Fibroblast of the aortic adventitia (primary cell): ENCODE measurements at regions not wholly inside any gene's neighbourhood (a gene's known extent, or its start where the extent isn't known, plus 50 kb on each side); places are given as distances from the start of the nearest gene placed in this dataset.

Source experiments
- DNase-seq: peaks from one replicate; pipeline ENCODE4 v3.0.0-alpha.2; 2010; ENCODE audit warnings: low read depth
- H3K4me3 ChIP-seq: 2 replicates; pipeline ENCODE4 v1.5.1; 2011; ENCODE audit warnings: low read depth, mild to moderate bottlenecking, control low read depth, low read length, moderate library complexity
- TF ChIP-seq, protein P1 (sequence below): IDR thresholded peaks from 2 replicates; pipeline ENCODE4 v1.5.1; 2011; ENCODE audit warnings: mild to moderate bottlenecking, low read length, control low read depth, inconsistent platforms; ENCODE audit not compliant: insufficient read depth

DNA sequence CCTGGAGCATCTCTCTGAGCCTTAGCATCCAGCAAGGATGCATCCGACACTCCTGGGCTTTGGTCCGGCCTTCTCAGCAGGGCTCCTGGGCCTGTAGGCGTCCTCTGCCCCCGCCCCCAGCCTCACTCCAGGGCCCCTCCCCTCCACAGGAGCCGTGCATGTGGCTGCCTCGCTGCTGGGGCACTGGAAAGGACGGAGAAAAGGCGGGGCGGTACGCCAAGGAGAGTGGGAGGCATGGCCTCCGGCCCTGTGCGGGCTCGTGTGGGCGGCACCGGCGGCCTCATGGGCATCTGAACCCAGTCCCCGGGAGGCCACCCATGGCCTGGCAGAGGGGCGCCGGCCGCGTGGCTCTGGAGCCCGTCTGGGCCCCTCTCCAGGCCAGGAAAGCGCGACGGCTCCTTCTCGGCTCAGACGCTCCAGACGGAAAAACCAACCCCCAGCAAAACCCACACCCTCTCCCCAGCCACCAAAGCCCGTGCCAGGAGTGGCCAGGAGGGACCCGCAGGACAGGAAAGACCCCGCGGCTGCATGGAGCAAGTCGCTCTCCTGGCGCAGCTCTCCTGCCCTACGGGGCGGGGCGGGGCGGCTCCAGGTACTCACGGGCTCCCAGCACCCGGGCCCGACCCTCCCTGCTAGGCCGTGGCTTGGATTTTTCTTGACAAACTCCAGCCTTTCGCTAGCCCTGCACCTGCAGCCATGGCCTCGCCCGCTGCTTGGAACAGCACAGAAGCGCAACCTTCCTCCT lies 419.9 kb downstream of the QKI start:
- TF ChIP-seq, protein P1, sequence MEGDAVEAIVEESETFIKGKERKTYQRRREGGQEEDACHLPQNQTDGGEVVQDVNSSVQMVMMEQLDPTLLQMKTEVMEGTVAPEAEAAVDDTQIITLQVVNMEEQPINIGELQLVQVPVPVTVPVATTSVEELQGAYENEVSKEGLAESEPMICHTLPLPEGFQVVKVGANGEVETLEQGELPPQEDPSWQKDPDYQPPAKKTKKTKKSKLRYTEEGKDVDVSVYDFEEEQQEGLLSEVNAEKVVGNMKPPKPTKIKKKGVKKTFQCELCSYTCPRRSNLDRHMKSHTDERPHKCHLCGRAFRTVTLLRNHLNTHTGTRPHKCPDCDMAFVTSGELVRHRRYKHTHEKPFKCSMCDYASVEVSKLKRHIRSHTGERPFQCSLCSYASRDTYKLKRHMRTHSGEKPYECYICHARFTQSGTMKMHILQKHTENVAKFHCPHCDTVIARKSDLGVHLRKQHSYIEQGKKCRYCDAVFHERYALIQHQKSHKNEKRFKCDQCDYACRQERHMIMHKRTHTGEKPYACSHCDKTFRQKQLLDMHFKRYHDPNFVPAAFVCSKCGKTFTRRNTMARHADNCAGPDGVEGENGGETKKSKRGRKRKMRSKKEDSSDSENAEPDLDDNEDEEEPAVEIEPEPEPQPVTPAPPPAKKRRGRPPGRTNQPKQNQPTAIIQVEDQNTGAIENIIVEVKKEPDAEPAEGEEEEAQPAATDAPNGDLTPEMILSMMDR = no peak
- no peak overlapping the region for H3K4me3 ChIP-seq
- DNase-seq = no peak

DNA sequence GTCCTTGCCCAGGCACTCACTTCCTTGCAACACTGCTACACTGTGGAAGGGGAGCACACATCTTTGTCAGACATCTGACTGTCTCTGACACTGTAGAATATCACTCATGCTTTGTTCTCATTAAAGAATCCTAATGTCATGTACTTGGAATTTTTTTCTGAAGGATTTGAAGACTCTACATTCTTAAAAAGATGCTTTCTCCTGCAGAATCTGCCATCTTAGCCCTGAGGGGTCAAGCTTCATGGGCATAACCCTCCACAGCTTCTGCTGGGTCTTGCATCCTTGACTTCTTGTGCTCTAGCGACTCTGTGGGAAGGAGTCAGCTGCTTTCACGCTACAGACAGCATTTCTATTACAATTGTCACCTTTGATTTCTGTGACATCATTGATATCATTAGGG lies 417.2 kb downstream of the QKI start:
- H3K4me3 ChIP-seq = no peak overlapping the region
- TF ChIP-seq, protein P1 = no peak
- no peak for DNase-seq

DNA sequence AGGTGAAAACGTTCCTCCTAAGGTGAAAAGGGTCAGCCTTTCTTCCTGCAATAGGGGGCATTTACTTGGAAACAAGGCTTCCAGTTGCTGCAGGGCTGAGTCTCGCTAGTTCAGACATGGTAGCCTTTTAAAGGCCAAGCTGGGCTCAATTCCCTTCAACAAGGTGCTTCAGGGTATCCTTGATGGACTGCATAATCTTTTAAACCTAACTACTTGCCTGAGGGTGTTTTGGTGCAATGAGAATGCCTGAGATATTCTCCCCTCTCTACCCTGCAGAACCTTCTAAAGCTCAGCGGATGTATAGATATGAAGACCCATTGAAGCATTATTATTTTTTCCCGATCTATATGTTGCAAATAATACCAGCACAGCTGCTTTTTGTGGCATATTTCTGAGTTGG lies 416.1 kb downstream of the QKI start:
- no peak overlapping the region for H3K4me3 ChIP-seq
- DNase-seq = no peak
- TF ChIP-seq, protein P1 = no peak

DNA sequence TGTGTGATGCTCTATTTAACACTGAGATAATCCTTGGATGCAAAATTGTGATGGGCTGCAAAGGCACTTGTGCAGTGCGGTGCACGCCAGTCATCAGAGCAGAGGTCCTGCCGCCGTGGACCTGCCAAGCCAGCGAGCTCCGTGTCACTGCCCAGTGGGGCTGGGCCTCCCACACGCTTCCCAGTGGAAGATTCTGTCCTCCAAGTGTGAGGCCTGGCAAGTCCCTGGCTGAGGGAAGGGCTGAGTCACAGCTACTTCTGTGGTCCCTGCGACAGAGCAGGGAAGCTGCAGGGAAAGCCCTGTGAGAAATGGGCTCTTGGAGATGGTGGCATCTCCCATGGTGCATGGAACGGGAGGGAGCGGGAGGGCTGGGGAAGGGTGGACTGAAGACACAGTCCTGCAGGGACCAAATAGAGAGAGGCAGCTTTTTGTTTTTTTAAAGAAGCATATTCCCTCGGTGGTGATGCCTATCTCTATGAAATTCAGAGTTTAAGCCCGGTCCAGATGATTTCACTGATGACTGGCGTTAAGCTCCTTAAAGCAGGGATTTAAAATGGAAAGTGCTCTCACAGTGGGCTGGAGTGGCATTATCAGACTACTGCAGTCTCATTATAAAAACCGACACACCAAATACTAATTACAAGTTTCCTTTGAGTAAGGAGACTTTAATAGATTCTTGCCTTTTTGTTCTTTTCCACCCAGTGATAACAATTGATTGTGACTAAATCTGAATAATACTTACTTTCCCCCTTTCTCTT lies 413.7 kb downstream of the QKI start:
- TF ChIP-seq, protein P1 = no peak
- DNase-seq = no peak
- no peak overlapping the region for H3K4me3 ChIP-seq

DNA sequence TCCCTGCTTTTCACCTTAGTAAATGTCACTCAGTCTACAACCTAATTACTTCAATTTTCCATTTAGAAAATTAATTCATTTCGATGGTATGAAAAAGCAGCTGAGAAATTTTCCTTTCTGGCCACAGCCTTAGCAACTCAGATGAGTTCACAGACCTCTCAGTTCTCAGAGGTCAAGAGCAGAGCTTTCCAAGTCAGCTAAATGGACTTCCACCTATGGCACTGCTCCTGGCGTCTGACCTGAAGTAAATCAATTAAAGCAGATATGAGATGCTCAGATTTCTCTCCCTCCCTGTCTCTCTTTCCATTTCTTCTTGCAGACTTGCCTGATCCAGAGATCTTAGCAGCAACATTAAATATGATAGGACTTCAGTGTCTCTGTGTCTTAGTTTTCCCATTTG lies 412.6 kb downstream of the QKI start:
- no peak for DNase-seq
- TF ChIP-seq, protein P1 = no peak
- H3K4me3 ChIP-seq = no peak overlapping the region

DNA sequence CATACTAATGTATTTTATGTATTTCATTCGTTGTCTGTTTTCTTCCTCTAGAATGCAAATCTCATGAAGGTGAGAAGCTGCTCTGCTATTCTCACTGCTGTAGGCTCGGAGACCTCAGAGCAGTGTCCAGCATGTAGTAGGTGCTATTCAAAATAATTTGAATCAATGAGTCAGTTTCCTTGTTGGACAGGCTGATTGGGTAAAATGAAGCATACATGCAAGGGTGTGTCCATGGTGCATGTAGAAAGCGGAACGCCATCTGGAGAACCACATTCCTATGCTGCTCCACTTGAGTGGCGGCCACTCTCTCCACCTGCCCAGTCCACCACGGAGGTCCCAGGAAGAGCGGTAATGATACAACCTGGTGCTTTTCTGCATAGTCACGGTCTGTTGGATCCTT lies 412.1 kb downstream of the QKI start:
- TF ChIP-seq, protein P1 = no peak
- H3K4me3 ChIP-seq = no peak overlapping the region
- no peak for DNase-seq
